Astrocyte (in vitro differentiated cells and primary cell): ENCODE measurements at regions not wholly inside any gene's neighbourhood (a gene's known extent, or its start where the extent isn't known, plus 50 kb on each side); places are given as distances from the start of the nearest gene placed in this dataset.

Experiments
- CTCF ChIP-seq: IDR thresholded peaks from 2 replicates; pipeline ENCODE4 v1.5.1; 2011; ENCODE audit warnings: low read depth, mild to moderate bottlenecking, inconsistent platforms, low read length, moderate library complexity; ENCODE audit not compliant: insufficient read depth
- EZH2 ChIP-seq: IDR thresholded peaks from 2 replicates; pipeline ENCODE4 v1.6.1; 2012; ENCODE audit warnings: mild to moderate bottlenecking, low read length, inconsistent platforms; ENCODE audit not compliant: insufficient read depth

- TF ChIP-seq CTCF (no peak), EZH2 (no peak)
Observed at GRCh38 chr4:189592890-189593289, 347.8 kb upstream of the FRG1 start.
